ENCODE measurements at regions not wholly inside any gene's neighbourhood (a gene's known extent, or its start where the extent isn't known, plus 50 kb on each side); places are given as distances from the start of the nearest gene placed in this dataset.
"Not testable (repeated sequence)": the region's sequence is repeated elsewhere in the genome, so short reads cannot be mapped to it uniquely, and the experiment has no call there.

GRCh38 chr20:4635781-4636180 lies 50.5 kb upstream of the PRNP start:
- H3K27ac ChIP-seq (ENCODE audit: low read depth, low read length) = no peak overlapping the region
- H3K36me3 ChIP-seq (ENCODE audit: control insufficient read depth, insufficient read depth, low read length) = no peaks in the 10 kb centered on the region
- H3K27me3 ChIP-seq (ENCODE audit: control insufficient read depth, insufficient read depth, low read length) = no peaks in the 10 kb centered on the region
- no peaks in the 10 kb centered on the region for H3K9me3 ChIP-seq (ENCODE audit: control insufficient read depth, insufficient read depth, low read length)
- WGBS (ENCODE audit: insufficient coverage) = 75% methylated on average over 4 of the region's 5 CpGs
- no peak for DNase-seq (ENCODE audit: low read depth in 4 of 6, low spot score in 6 of 6)
- H3K4me1 ChIP-seq (ENCODE audit: control insufficient read depth, insufficient read depth, low read length) = no peaks in the 10 kb centered on the region
- H3K4me3 ChIP-seq (ENCODE audit: low read depth, low read length) = no peak overlapping the region

GRCh38 chr20:4635342-4635741 lies 50.9 kb upstream of the PRNP start:
- no peaks in the 10 kb centered on the region for H3K27me3 ChIP-seq (ENCODE audit: control insufficient read depth, insufficient read depth, low read length)
- H3K27ac ChIP-seq (ENCODE audit: low read depth, low read length) = no peak overlapping the region
- no peaks in the 10 kb centered on the region for H3K36me3 ChIP-seq (ENCODE audit: control insufficient read depth, insufficient read depth, low read length)
- no peaks in the 10 kb centered on the region for H3K9me3 ChIP-seq (ENCODE audit: control insufficient read depth, insufficient read depth, low read length)
- no peak overlapping the region for H3K4me3 ChIP-seq (ENCODE audit: low read depth, low read length)
- 41% methylated on average over 1 of the region's 1 CpG for WGBS (ENCODE audit: insufficient coverage)
- no peak for DNase-seq (ENCODE audit: low read depth in 4 of 6, low spot score in 6 of 6)
- no peaks in the 10 kb centered on the region for H3K4me1 ChIP-seq (ENCODE audit: control insufficient read depth, insufficient read depth, low read length)

GRCh38 chr20:4633780-4634179 lies 52.5 kb upstream of the PRNP start:
- no peak for DNase-seq (ENCODE audit: low read depth in 4 of 6, low spot score in 6 of 6)
- Histone ChIP-seq H3K9me3 (ENCODE audit: control insufficient read depth, insufficient read depth, low read length) (no peaks in the 10 kb centered on the region), H3K4me1 (ENCODE audit: control insufficient read depth, insufficient read depth, low read length) (no peaks in the 10 kb centered on the region), H3K36me3 (ENCODE audit: control insufficient read depth, insufficient read depth, low read length) (no peaks in the 10 kb centered on the region), H3K27ac (ENCODE audit: low read depth, low read length) (no peak overlapping the region), H3K4me3 (ENCODE audit: low read depth, low read length) (no peak overlapping the region), H3K27me3 (ENCODE audit: control insufficient read depth, insufficient read depth, low read length) (no peaks in the 10 kb centered on the region)
- whole genome bisulfite sequencing (ENCODE audit: insufficient coverage) = 88% methylated on average over 1 of the region's 4 CpGs

DNA sequence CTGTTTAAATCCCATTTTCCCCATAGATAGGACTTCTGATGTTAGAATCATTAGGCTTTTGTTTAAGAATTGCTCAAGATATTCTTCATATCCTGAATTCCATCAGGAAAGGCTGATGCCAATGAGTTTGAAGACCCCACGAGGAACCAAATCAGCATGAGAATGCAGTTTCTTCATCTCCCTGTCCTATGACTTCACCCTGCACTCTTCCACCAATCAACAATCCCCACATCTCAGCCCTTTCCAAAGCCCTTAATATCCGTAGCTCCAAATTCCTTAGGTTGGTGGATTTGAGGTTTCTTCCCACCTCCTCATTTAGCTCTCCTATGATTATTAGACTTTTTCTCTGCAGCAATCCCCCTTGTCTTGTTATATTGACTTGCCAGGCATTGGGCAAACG lies 52.9 kb upstream of the PRNP start:
- no peak overlapping the region for H3K4me3 ChIP-seq (ENCODE audit: low read depth, low read length)
- WGBS (ENCODE audit: insufficient coverage) = 83% methylated on average over 2 of the region's 3 CpGs
- no peaks in the 10 kb centered on the region for H3K27me3 ChIP-seq (ENCODE audit: control insufficient read depth, insufficient read depth, low read length)
- H3K36me3 ChIP-seq (ENCODE audit: control insufficient read depth, insufficient read depth, low read length) = no peaks in the 10 kb centered on the region
- no peak overlapping the region for H3K27ac ChIP-seq (ENCODE audit: low read depth, low read length)
- no peaks in the 10 kb centered on the region for H3K4me1 ChIP-seq (ENCODE audit: control insufficient read depth, insufficient read depth, low read length)
- no peak for DNase-seq (ENCODE audit: low read depth in 4 of 6, low spot score in 6 of 6)
- no peaks in the 10 kb centered on the region for H3K9me3 ChIP-seq (ENCODE audit: control insufficient read depth, insufficient read depth, low read length)

- Histone ChIP-seq H3K27ac (ENCODE audit: low read depth, low read length) (no peak overlapping the region), H3K4me3 (ENCODE audit: low read depth, low read length) (no peak overlapping the region), H3K27me3 (ENCODE audit: control insufficient read depth, insufficient read depth, low read length) (no peaks in the 10 kb centered on the region), H3K4me1 (ENCODE audit: control insufficient read depth, insufficient read depth, low read length) (no peaks in the 10 kb centered on the region), H3K9me3 (ENCODE audit: control insufficient read depth, insufficient read depth, low read length) (no peaks in the 10 kb centered on the region), H3K36me3 (ENCODE audit: control insufficient read depth, insufficient read depth, low read length) (no peaks in the 10 kb centered on the region)
- DNase-seq (ENCODE audit: low read depth in 4 of 6, low spot score in 6 of 6) = no peak
- WGBS (ENCODE audit: insufficient coverage) = no CpG with 5 or more reads among the region's 4 CpGs
These were observed 53.4 kb upstream of the PRNP start for GRCh38 chr20:4632876-4633275.

DNA sequence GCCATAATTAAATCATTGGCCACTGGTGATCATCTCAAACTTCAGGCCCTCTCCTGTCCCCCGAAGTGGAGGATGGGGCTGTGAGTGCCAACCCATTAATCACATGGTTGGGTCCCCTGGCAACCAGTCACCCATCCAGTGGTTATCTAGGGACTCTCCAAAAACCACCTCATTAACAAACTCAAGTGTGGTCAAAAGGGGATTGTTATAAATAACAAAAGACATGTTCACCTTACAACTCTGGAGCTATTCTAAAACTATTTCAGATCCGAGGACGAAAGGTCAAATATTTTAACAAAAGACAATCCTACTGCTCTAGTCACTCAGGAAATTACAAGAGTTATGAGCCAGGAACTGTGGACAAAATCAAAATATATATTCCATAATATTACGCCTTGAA lies 60.0 kb upstream of the PRNP start:
- no CpG with 5 or more reads among the region's 4 CpGs for WGBS (ENCODE audit: insufficient coverage)
- H3K36me3 ChIP-seq (ENCODE audit: control insufficient read depth, insufficient read depth, low read length) = no peaks in the 10 kb centered on the region

GRCh38 chr20:4625687-4626086 lies 60.6 kb upstream of the PRNP start:
- Histone ChIP-seq H3K27me3 (ENCODE audit: control insufficient read depth, insufficient read depth, low read length) (no peaks in the 10 kb centered on the region), H3K27ac (ENCODE audit: low read depth, low read length) (no peak overlapping the region), H3K4me3 (ENCODE audit: low read depth, low read length) (no peak overlapping the region), H3K36me3 (ENCODE audit: control insufficient read depth, insufficient read depth, low read length) (no peaks in the 10 kb centered on the region), H3K4me1 (ENCODE audit: control insufficient read depth, insufficient read depth, low read length) (no peaks in the 10 kb centered on the region), H3K9me3 (ENCODE audit: control insufficient read depth, insufficient read depth, low read length) (peaks cover 1% of the 10 kb centered on the region)
- 94% methylated on average over 5 of the region's 5 CpGs for WGBS (ENCODE audit: insufficient coverage)
- no peak for DNase-seq (ENCODE audit: low read depth in 4 of 6, low spot score in 6 of 6)

More for the DNA sequence above, 60.0 kb upstream of the PRNP start:
- DNase-seq (ENCODE audit: low read depth in 4 of 6, low spot score in 6 of 6) = no peak
- H3K27me3 ChIP-seq (ENCODE audit: control insufficient read depth, insufficient read depth, low read length) = no peaks in the 10 kb centered on the region
- H3K27ac ChIP-seq (ENCODE audit: low read depth, low read length) = no peak overlapping the region
- peaks cover 1% of the 10 kb centered on the region for H3K9me3 ChIP-seq (ENCODE audit: control insufficient read depth, insufficient read depth, low read length)
- no peak overlapping the region for H3K4me3 ChIP-seq (ENCODE audit: low read depth, low read length)
- H3K4me1 ChIP-seq (ENCODE audit: control insufficient read depth, insufficient read depth, low read length) = no peaks in the 10 kb centered on the region

- 83% methylated on average over 8 of the region's 11 CpGs for WGBS (ENCODE audit: insufficient coverage)
- H3K4me1 ChIP-seq (ENCODE audit: control insufficient read depth, insufficient read depth, low read length); H3K4me3 ChIP-seq (ENCODE audit: low read depth, low read length); H3K27ac ChIP-seq (ENCODE audit: low read depth, low read length); H3K27me3 ChIP-seq (ENCODE audit: control insufficient read depth, insufficient read depth, low read length); DNase-seq (ENCODE audit: low read depth in 4 of 6, low spot score in 6 of 6); H3K36me3 ChIP-seq (ENCODE audit: control insufficient read depth, insufficient read depth, low read length); H3K9me3 ChIP-seq (ENCODE audit: control insufficient read depth, insufficient read depth, low read length): not testable (repeated sequence)
These were observed 61.5 kb upstream of the PRNP start for GRCh38 chr20:4624675-4625336.

GRCh38 chr20:4619144-4619543 lies 67.1 kb upstream of the PRNP start:
- H3K36me3 ChIP-seq (ENCODE audit: control insufficient read depth, insufficient read depth, low read length); DNase-seq (ENCODE audit: low read depth in 4 of 6, low spot score in 6 of 6); H3K4me3 ChIP-seq (ENCODE audit: low read depth, low read length); H3K27me3 ChIP-seq (ENCODE audit: control insufficient read depth, insufficient read depth, low read length); H3K4me1 ChIP-seq (ENCODE audit: control insufficient read depth, insufficient read depth, low read length); H3K27ac ChIP-seq (ENCODE audit: low read depth, low read length); H3K9me3 ChIP-seq (ENCODE audit: control insufficient read depth, insufficient read depth, low read length): not testable (repeated sequence)
- WGBS (ENCODE audit: insufficient coverage) = no CpG with 5 or more reads among the region's 4 CpGs

- no peaks in the 10 kb centered on the region for H3K27me3 ChIP-seq (ENCODE audit: control insufficient read depth, insufficient read depth, low read length)
- DNase-seq (ENCODE audit: low read depth in 4 of 6, low spot score in 6 of 6) = no peak
- no peaks in the 10 kb centered on the region for H3K36me3 ChIP-seq (ENCODE audit: control insufficient read depth, insufficient read depth, low read length)
- WGBS (ENCODE audit: insufficient coverage) = 81% methylated on average over 5 of the region's 6 CpGs
- no peak overlapping the region for H3K27ac ChIP-seq (ENCODE audit: low read depth, low read length)
- H3K9me3 ChIP-seq (ENCODE audit: control insufficient read depth, insufficient read depth, low read length) = peaks cover 1% of the 10 kb centered on the region
- peaks cover 14% of the 10 kb centered on the region for H3K4me1 ChIP-seq (ENCODE audit: control insufficient read depth, insufficient read depth, low read length)
- H3K4me3 ChIP-seq (ENCODE audit: low read depth, low read length) = no peak overlapping the region
These were observed 68.8 kb upstream of the PRNP start for GRCh38 chr20:4617484-4617883.
